A673 (cell line): ENCODE measurements at regions not wholly inside any gene's neighbourhood (a gene's known extent, or its start where the extent isn't known, plus 50 kb on each side); places are given as distances from the start of the nearest gene placed in this dataset.

Experiments used
- BruUV-seq: library from RNA; stranded (reverse); fragments of 400-500 nt; replicated peaks from 2 replicates; lab custom pipeline; 2021; lab: Mats Ljungman, UMichigan
- CTCF ChIA-PET: fragments of 300-600 bp; sonication (Branson Sonifier 250); formaldehyde crosslinking; loops from one replicate; lab custom pipeline; 2022; ENCODE audit warnings: antibody characterized with exemption; lab: Charles Lee
- POLR2A ChIA-PET: fragments of 300-600 bp; sonication (Branson Sonifier 250); formaldehyde crosslinking; loops from one replicate; lab custom pipeline; 2022; ENCODE audit warnings: antibody characterized with exemption; ENCODE audit not compliant: low non-redundant PET; lab: Charles Lee
- DNase-seq: peaks from one replicate; pipeline ENCODE4 v3.0.0-alpha.2; 2015; ENCODE audit warnings: low spot score
- H3K27ac ChIP-seq: fragments of 200-600 bp; sonication (generic); 2 replicates; pipeline ENCODE4 v1.5.1; 2016; ENCODE audit warnings: mixed run types, low read depth, mild to moderate bottlenecking, mixed read lengths, antibody characterized with exemption, low read length; ENCODE audit not compliant: poor library complexity, severe bottlenecking
- H3K27me3 ChIP-seq: fragments of 200-600 bp; sonication (generic); replicated peaks from 2 replicates; pipeline ENCODE4 v1.6.1; 2017; ENCODE audit warnings: mixed run types, low read depth, mild to moderate bottlenecking, mixed read lengths, antibody characterized with exemption, low read length; ENCODE audit not compliant: insufficient read depth, poor library complexity
- H3K36me3 ChIP-seq: fragments of 200-600 bp; sonication (generic); 2 replicates; pipeline ENCODE4 v1.6.1; 2016; ENCODE audit warnings: mixed run types, mild to moderate bottlenecking, mixed read lengths, antibody characterized with exemption, low read length; ENCODE audit not compliant: insufficient read depth, poor library complexity, severe bottlenecking
- H3K4me1 ChIP-seq: fragments of 200-600 bp; sonication (generic); 2 replicates; pipeline ENCODE4 v1.6.1; 2017; ENCODE audit warnings: mixed run types, mild to moderate bottlenecking, mixed read lengths, antibody characterized with exemption, low read length; ENCODE audit not compliant: insufficient read depth, poor library complexity, severe bottlenecking
- H3K4me3 ChIP-seq: fragments of 200-600 bp; sonication (generic); 2 replicates; pipeline ENCODE4 v1.5.1; 2016; ENCODE audit warnings: low read depth, mixed run types, mild to moderate bottlenecking, mixed read lengths, low read length; ENCODE audit not compliant: poor library complexity, severe bottlenecking
- H3K9me3 ChIP-seq: fragments of 200-600 bp; sonication (generic); 2 replicates; pipeline ENCODE4 v1.6.1; 2016; ENCODE audit warnings: mixed run types, low read depth, mild to moderate bottlenecking, mixed read lengths, antibody characterized with exemption, low read length; ENCODE audit not compliant: poor library complexity, severe bottlenecking
- CTCF ChIP-seq: fragments of 300-800, 200-600 bp; sonication (generic); conservative IDR thresholded peaks from 2 replicates; pipeline ENCODE4 v1.5.1; 2017; ENCODE audit warnings: low read depth, mild to moderate bottlenecking, antibody characterized with exemption, low read length, moderate library complexity, mixed read lengths
- EZH2 ChIP-seq: fragments of 200-600 bp; sonication (generic); IDR thresholded peaks from 2 replicates; pipeline ENCODE4 v1.6.1; 2017; ENCODE audit warnings: borderline replicate concordance, low read depth, mild to moderate bottlenecking, mixed read lengths, antibody characterized with exemption, low read length; ENCODE audit not compliant: poor library complexity, severe bottlenecking
- intact Hi-C: fragments of 100-400 bp; cut with micrococcal nuclease; formaldehyde crosslinking; loops from one replicate; pipeline ENCODE4 v1.10.0; 2022; ENCODE audit not compliant: unreplicated experiment

GRCh38 chr2:152874955-152875354, 156.5 kb downstream of the ARL6IP6 start:
- H3K27ac ChIP-seq = no peak overlapping the region
- H3K9me3 ChIP-seq = no peaks in the 10 kb centered on the region
- CTCF ChIA-PET = no interaction called here
- intact Hi-C loops = no loop called here
- POLR2A ChIA-PET = no interaction called here
- TF ChIP-seq CTCF (no peak), EZH2 (no peak)
- H3K27me3 ChIP-seq = no peaks in the 10 kb centered on the region
- DNase-seq = no peak
- BruUV-seq = no TSS peak
- H3K4me3 ChIP-seq = no peak overlapping the region
- H3K36me3 ChIP-seq = no peaks in the 10 kb centered on the region
- H3K4me1 ChIP-seq = no peaks in the 10 kb centered on the region

GRCh38 chr2:152870239-152870638, 151.8 kb downstream of the ARL6IP6 start:
- H3K27me3 ChIP-seq = no peaks in the 10 kb centered on the region
- H3K9me3 ChIP-seq = no peaks in the 10 kb centered on the region
- intact Hi-C loops = no loop called here
- no peaks in the 10 kb centered on the region for H3K36me3 ChIP-seq
- H3K4me1 ChIP-seq = no peaks in the 10 kb centered on the region
- CTCF ChIA-PET = no interaction called here
- no peak for DNase-seq
- BruUV-seq = no TSS peak
- TF ChIP-seq CTCF (no peak), EZH2 (no peak)
- POLR2A ChIA-PET = no interaction called here
- H3K4me3 ChIP-seq = no peak overlapping the region
- no peak overlapping the region for H3K27ac ChIP-seq

- H3K36me3 ChIP-seq = no peaks in the 10 kb centered on the region
- H3K4me3 ChIP-seq = no peak overlapping the region
- intact Hi-C loops = no loop called here
- no peak overlapping the region for H3K27ac ChIP-seq
- CTCF ChIA-PET = no interaction called here
- DNase-seq = no peak
- no peak for TF ChIP-seq EZH2
- TF ChIP-seq CTCF = no peak
- H3K9me3 ChIP-seq = no peaks in the 10 kb centered on the region
- POLR2A ChIA-PET = no interaction called here
- no peaks in the 10 kb centered on the region for H3K27me3 ChIP-seq
- H3K4me1 ChIP-seq = no peaks in the 10 kb centered on the region
- no TSS peak for BruUV-seq
Observed at GRCh38 chr2:152867397-152867796, 149.0 kb downstream of the ARL6IP6 start.
